Mononuclear cell (primary cell): ENCODE measurements at regions not wholly inside any gene's neighbourhood (a gene's known extent, or its start where the extent isn't known, plus 50 kb on each side); places are given as distances from the start of the nearest gene placed in this dataset.
"Not testable (repeated sequence)": the region's sequence is repeated elsewhere in the genome, so short reads cannot be mapped to it uniquely, and the experiment has no call there.

Source experiments
- H3K27me3 ChIP-seq: 2 replicates; pipeline ENCODE4 v1.6.0; 2011; ENCODE audit warnings: low read length, control low read depth; ENCODE audit not compliant: insufficient read depth
- H3K4me1 ChIP-seq: 2 replicates; pipeline ENCODE4 v1.5.1; 2011; ENCODE audit warnings: mild to moderate bottlenecking, low read length, control low read depth; ENCODE audit not compliant: insufficient read depth
- H3K4me3 ChIP-seq: 2 replicates; pipeline ENCODE4 v1.5.1; 2011; ENCODE audit warnings: mild to moderate bottlenecking, low read length, moderate library complexity
- H3K9me3 ChIP-seq: 2 replicates; pipeline ENCODE4 v1.5.1; 2011; ENCODE audit warnings: low read depth, mild to moderate bottlenecking, control low read depth, low read length

GRCh38 chr7:69282946-69283345 lies 315.3 kb upstream of the AUTS2 start:
- Histone ChIP-seq H3K4me1 (no peaks in the 10 kb centered on the region), H3K27me3 (no peaks in the 10 kb centered on the region), H3K4me3 (no peak overlapping the region), H3K9me3 (no peaks in the 10 kb centered on the region)

DNA sequence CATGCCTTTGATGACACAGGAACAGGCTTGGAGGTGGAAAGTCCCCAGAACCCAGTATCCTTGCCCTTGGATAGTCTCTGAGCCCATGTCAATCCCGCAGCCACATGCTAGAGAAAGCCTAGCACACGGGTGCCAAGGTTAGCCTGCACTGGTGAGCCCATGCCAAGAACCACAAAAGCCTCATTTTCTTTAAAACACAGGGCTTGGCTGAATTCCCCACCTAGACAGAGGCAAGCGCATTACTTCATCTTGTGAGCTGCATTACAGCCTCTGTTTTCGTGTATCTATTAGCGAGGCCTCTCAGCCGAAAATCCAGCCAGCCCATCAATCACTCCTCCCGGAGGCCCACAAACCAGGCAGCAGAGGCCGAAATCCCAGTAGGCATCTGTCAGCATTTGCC lies 314.9 kb upstream of the AUTS2 start:
- Histone ChIP-seq H3K27me3 (no peaks in the 10 kb centered on the region), H3K4me1 (no peaks in the 10 kb centered on the region), H3K4me3 (no peak overlapping the region), H3K9me3 (no peaks in the 10 kb centered on the region)

- Histone ChIP-seq H3K4me1 (no peaks in the 10 kb centered on the region), H3K9me3 (no peaks in the 10 kb centered on the region), H3K27me3 (no peaks in the 10 kb centered on the region), H3K4me3 (no peak overlapping the region)
Observed at GRCh38 chr7:69285854-69286253, 312.4 kb upstream of the AUTS2 start.

DNA sequence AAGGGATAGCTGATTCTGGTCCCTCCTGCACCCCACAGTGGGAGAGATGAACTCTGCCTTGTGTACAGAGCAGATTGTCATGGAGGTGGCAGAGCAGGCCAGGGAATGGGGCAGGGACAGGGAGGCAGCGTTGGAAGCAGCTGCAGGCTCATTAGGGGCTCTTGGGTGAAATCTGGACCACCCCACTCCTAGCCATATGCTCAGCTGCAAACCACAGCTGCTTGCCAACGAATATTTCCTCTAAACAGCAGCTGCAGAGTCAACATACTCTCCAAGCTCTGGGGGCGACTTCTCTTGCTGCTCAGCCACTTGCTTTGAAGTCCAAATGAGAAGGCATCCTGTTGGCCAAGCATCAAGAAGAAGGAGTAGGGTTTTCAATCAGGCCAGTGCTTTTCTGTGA lies 302.3 kb upstream of the AUTS2 start:
- H3K4me3 ChIP-seq, result no peak overlapping the region
- H3K27me3 ChIP-seq, result no peaks in the 10 kb centered on the region
- H3K9me3 ChIP-seq, result no peaks in the 10 kb centered on the region
- no peaks in the 10 kb centered on the region for H3K4me1 ChIP-seq

DNA sequence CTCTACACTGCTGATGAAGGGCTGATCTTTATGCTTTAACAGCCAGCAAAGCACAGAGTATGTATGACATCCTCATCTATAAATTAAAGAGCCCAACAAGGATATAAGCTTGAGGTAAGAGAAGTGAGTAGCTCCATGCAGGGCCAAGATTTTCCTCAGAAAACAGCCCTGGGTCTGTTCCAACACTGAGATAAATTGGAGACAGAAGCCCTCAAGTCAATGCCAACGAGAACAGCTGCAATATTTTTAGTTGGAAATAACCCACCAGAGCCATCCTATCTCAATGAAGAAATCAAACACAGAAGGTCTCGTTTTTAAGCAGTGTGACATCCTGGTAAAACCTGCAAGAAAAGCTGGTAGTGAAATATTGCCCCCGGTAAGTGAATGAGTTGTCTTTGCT lies 297.0 kb upstream of the AUTS2 start:
- no peaks in the 10 kb centered on the region for H3K27me3 ChIP-seq
- no peaks in the 10 kb centered on the region for H3K4me1 ChIP-seq
- no peak overlapping the region for H3K4me3 ChIP-seq
- no peaks in the 10 kb centered on the region for H3K9me3 ChIP-seq

DNA sequence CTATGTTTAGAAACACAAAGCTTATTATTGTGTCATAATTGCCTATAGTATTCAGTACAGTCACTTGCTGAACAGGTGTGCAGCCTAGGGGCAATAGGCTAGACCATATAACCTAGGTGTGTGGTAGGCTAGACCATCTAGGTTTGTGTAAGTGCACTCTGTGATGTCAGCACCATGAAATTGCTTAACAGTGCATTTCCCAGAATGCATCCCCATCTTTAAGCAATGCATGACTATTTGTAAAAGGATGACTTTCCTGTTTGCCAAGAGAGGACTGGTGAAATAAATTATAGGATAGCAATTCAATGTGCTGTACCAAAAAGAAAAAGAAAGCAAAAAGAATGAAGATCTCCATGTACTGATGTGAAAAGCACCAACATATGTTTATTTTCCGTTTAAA lies 288.7 kb upstream of the AUTS2 start:
- Histone ChIP-seq H3K4me3 (no peak overlapping the region), H3K9me3 (no peaks in the 10 kb centered on the region), H3K27me3 (no peaks in the 10 kb centered on the region), H3K4me1 (no peaks in the 10 kb centered on the region)

GRCh38 chr7:69311489-69311888 lies 286.8 kb upstream of the AUTS2 start:
- Histone ChIP-seq H3K4me3 (no peak overlapping the region), H3K27me3 (no peaks in the 10 kb centered on the region), H3K9me3 (no peaks in the 10 kb centered on the region), H3K4me1 (no peaks in the 10 kb centered on the region)

GRCh38 chr7:69313852-69314251 lies 284.4 kb upstream of the AUTS2 start:
- H3K4me1 ChIP-seq, H3K9me3 ChIP-seq, H3K27me3 ChIP-seq, H3K4me3 ChIP-seq: not testable (repeated sequence)

DNA sequence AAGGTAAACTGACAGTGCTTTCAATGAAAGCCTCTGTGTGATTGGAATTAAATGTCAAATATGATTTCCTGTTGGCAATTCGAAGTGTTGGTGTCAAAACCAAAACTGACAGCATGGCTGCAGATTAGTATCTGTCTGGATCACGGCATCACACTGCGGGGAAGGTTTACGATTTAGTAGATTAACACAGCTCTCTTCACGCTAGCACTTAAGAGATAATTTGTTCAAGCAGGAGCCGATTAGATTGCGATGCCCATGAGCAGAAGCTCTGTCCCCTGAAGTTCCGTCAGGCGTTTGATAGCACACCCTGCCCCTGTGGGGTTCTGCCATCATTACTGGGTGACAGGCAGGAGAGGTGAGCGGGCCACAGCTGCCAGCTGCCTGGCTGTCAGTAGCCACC lies 279.5 kb upstream of the AUTS2 start:
- Histone ChIP-seq H3K9me3 (no peaks in the 10 kb centered on the region), H3K4me3 (no peak overlapping the region), H3K4me1 (no peaks in the 10 kb centered on the region), H3K27me3 (no peaks in the 10 kb centered on the region)

GRCh38 chr7:69328516-69328915 lies 269.8 kb upstream of the AUTS2 start:
- no peaks in the 10 kb centered on the region for H3K9me3 ChIP-seq
- no peaks in the 10 kb centered on the region for H3K27me3 ChIP-seq
- H3K4me1 ChIP-seq, result no peaks in the 10 kb centered on the region
- no peak overlapping the region for H3K4me3 ChIP-seq

DNA sequence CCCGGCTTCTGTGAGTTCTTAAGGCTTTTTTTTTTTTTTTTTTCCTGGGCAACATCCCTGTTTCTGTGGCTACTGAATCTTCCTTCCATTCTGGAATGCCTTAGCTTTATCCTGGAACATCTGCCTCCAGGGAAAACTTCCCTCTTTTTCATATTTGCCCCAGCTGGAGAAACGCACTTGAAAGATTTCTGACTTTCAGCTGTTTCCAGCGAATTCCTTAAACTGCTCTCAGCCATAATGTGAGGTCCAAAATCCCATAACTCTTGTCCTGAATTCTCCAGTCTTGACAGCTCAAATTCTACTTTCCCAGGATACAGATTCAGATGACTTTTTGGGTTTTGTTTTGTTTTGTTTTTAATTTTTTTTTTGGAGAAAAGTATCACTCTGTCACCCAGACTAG lies 263.6 kb upstream of the AUTS2 start:
- H3K27me3 ChIP-seq, result no peaks in the 10 kb centered on the region
- H3K9me3 ChIP-seq, result no peaks in the 10 kb centered on the region
- no peaks in the 10 kb centered on the region for H3K4me1 ChIP-seq
- H3K4me3 ChIP-seq, result no peak overlapping the region

- no peaks in the 10 kb centered on the region for H3K4me1 ChIP-seq
- H3K9me3 ChIP-seq, result no peaks in the 10 kb centered on the region
- no peak overlapping the region for H3K4me3 ChIP-seq
- no peaks in the 10 kb centered on the region for H3K27me3 ChIP-seq
Observed at GRCh38 chr7:69335331-69335730, 262.9 kb upstream of the AUTS2 start.

DNA sequence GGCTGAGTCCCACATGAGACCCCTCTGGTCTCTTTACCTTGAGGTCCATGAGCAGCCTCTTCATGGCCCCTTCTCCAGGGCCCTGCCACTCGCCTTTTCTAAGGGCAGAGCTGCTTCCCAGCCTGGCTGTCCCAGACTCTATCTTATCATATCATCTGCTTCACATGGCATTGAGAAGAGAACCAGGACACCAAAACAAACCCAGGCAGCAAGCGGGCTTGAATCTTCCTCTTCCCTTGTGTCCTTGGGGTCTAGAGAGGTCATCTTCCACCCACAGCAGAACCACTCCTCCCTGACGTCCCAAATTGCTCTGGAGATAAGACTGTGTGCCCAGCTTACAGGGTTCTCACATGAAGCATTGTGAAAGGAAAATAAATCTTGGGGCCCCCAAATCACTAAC lies 261.3 kb upstream of the AUTS2 start:
- Histone ChIP-seq H3K4me1 (no peaks in the 10 kb centered on the region), H3K27me3 (no peaks in the 10 kb centered on the region), H3K4me3 (no peak overlapping the region), H3K9me3 (no peaks in the 10 kb centered on the region)

DNA sequence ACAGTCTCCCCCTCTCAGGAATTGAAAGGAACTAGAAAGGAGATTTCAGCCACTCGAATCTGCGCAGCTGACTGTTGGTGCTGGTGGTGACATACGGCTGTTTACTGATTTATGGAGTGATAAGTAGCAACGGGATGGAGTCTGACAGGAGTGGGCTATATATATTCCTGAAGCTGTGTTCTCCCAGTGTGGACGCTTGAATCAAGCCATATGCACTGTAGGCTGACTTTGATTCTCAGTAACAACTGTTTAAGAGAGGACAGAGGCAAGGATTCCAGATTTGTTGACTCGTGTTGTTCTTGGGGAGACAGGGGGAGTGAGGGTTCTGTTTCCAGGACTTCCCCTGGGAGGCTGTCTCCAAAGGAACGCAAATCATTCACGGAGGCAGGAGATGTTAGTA lies 260.1 kb upstream of the AUTS2 start:
- H3K4me1 ChIP-seq, result no peaks in the 10 kb centered on the region
- H3K4me3 ChIP-seq, result no peak overlapping the region
- no peaks in the 10 kb centered on the region for H3K27me3 ChIP-seq
- H3K9me3 ChIP-seq, result no peaks in the 10 kb centered on the region

DNA sequence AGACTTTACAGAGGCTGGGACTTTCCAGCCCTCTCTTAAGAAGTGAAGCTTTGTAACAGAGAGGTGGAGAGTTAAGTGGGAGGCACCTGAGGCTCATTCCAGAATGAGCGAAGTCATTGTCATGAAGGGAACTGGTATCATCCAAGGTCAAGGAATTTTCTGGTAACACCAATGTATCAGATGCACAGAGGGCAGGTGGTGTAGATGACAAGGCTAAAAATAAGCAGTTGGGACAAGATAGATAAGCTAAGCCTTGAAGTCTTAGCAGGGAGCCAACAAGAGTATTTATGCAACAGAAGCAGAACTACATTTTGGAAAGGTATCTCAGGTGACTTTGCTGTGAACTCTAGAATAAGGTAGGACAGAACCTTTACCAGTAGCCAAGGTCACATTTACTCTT lies 257.0 kb upstream of the AUTS2 start:
- no peaks in the 10 kb centered on the region for H3K9me3 ChIP-seq
- no peaks in the 10 kb centered on the region for H3K4me1 ChIP-seq
- H3K4me3 ChIP-seq, result no peak overlapping the region
- H3K27me3 ChIP-seq, result no peaks in the 10 kb centered on the region

- no peak overlapping the region for H3K4me3 ChIP-seq
- H3K27me3 ChIP-seq, result no peaks in the 10 kb centered on the region
- no peaks in the 10 kb centered on the region for H3K9me3 ChIP-seq
- no peaks in the 10 kb centered on the region for H3K4me1 ChIP-seq
Observed at GRCh38 chr7:69342154-69342884, 256.0 kb upstream of the AUTS2 start.
